ENCODE measurements at regions not wholly inside any gene's neighbourhood (a gene's known extent, or its start where the extent isn't known, plus 50 kb on each side); places are given as distances from the start of the nearest gene placed in this dataset.

- DNase-seq (ENCODE audit: low read depth in 2 of 2) = no peak
These were observed 457.4 kb upstream of the CDH4 start for GRCh38 chr20:60794674-60795073.

- no peak for DNase-seq (ENCODE audit: low read depth in 2 of 2)
These were observed 456.4 kb upstream of the CDH4 start for GRCh38 chr20:60795651-60796050.

GRCh38 chr20:60800185-60800584, 451.9 kb upstream of the CDH4 start:
- DNase-seq (ENCODE audit: low read depth in 2 of 2) = no peak

- no peak for DNase-seq (ENCODE audit: low read depth in 2 of 2)
These were observed 449.4 kb upstream of the CDH4 start for GRCh38 chr20:60802676-60803075.

GRCh38 chr20:60803335-60804055, 448.6 kb upstream of the CDH4 start:
- no peak for DNase-seq (ENCODE audit: low read depth in 2 of 2)

- DNase-seq (ENCODE audit: low read depth in 2 of 2) = no peak
These were observed 447.7 kb upstream of the CDH4 start for GRCh38 chr20:60804240-60804917.

- DNase-seq (ENCODE audit: low read depth in 2 of 2) = no peak
These were observed 447.0 kb upstream of the CDH4 start for GRCh38 chr20:60804918-60805630.

GRCh38 chr20:60806354-60806753, 445.7 kb upstream of the CDH4 start:
- no peak for DNase-seq (ENCODE audit: low read depth in 2 of 2)

- DNase-seq (ENCODE audit: low read depth in 2 of 2) = no peak
These were observed 445.2 kb upstream of the CDH4 start for GRCh38 chr20:60806824-60807223.

- DNase-seq (ENCODE audit: low read depth in 2 of 2) = no peak
These were observed 443.9 kb upstream of the CDH4 start for GRCh38 chr20:60808003-60808672.

- no peak for DNase-seq (ENCODE audit: low read depth in 2 of 2)
These were observed 443.4 kb upstream of the CDH4 start for GRCh38 chr20:60808701-60809100.

GRCh38 chr20:60810561-60810960, 441.5 kb upstream of the CDH4 start:
- no peak for DNase-seq (ENCODE audit: low read depth in 2 of 2)

- no peak for DNase-seq (ENCODE audit: low read depth in 2 of 2)
These were observed 439.5 kb upstream of the CDH4 start for GRCh38 chr20:60812561-60812960.

- DNase-seq (ENCODE audit: low read depth in 2 of 2) = no peak
These were observed 439.0 kb upstream of the CDH4 start for GRCh38 chr20:60813066-60813465.

- no peak for DNase-seq (ENCODE audit: low read depth in 2 of 2)
These were observed 436.4 kb upstream of the CDH4 start for GRCh38 chr20:60815656-60816055.

GRCh38 chr20:60816901-60817300, 435.2 kb upstream of the CDH4 start:
- no peak for DNase-seq (ENCODE audit: low read depth in 2 of 2)

GRCh38 chr20:60817891-60818290, 434.2 kb upstream of the CDH4 start:
- DNase-seq (ENCODE audit: low read depth in 2 of 2) = no peak

GRCh38 chr20:60819511-60819910, 432.6 kb upstream of the CDH4 start:
- DNase-seq (ENCODE audit: low read depth in 2 of 2) = no peak

GRCh38 chr20:60820149-60820548, 431.9 kb upstream of the CDH4 start:
- DNase-seq (ENCODE audit: low read depth in 2 of 2) = no peak

GRCh38 chr20:60820918-60821317, 431.1 kb upstream of the CDH4 start:
- peak in 1 of 2 donors; percentile 3 for DNase-seq (ENCODE audit: low read depth in 2 of 2)

GRCh38 chr20:60822699-60823607, 429.1 kb upstream of the CDH4 start:
- DNase-seq (ENCODE audit: low read depth in 2 of 2) = no peak
